ENCODE measurements at regions not wholly inside any gene's neighbourhood (a gene's known extent, or its start where the extent isn't known, plus 50 kb on each side); places are given as distances from the start of the nearest gene placed in this dataset.

GRCh38 chr9:108441726-108442125 is 414.1 kb downstream of the ACTL7B start:
- Histone ChIP-seq H3K27me3 (ENCODE audit: insufficient read depth in 3 of 3, low read length in 2 of 3) (no peaks in the 10 kb centered on the region), H3K27ac (no peak overlapping the region), H3K9me3 (no peaks in the 10 kb centered on the region), H3K36me3 (ENCODE audit: insufficient read depth in 1 of 2, low read depth in 1 of 2) (no peaks in the 10 kb centered on the region), H3K4me1 (no peaks in the 10 kb centered on the region), H3K4me3 (no peak overlapping the region)
- DNase-seq (no peak), ATAC-seq (no peak)
- intact Hi-C loops (cut with DNase I) = no loop called here
- no peak for TF ChIP-seq CTCF (IDR thresholded peaks at IDR 0.05)

GRCh38 chr9:108441251-108441650 is 414.5 kb downstream of the ACTL7B start:
- DNase-seq (no peak), ATAC-seq (no peak)
- Histone ChIP-seq H3K4me3 (no peak overlapping the region), H3K36me3 (ENCODE audit: insufficient read depth in 1 of 2, low read depth in 1 of 2) (no peaks in the 10 kb centered on the region), H3K27me3 (ENCODE audit: insufficient read depth in 3 of 3, low read length in 2 of 3) (no peaks in the 10 kb centered on the region), H3K4me1 (no peaks in the 10 kb centered on the region), H3K27ac (no peak overlapping the region), H3K9me3 (no peaks in the 10 kb centered on the region)
- 58 to 69% (median 65%) methylated on average over 3 of the region's 3 CpGs for WGBS, 3 donors
- TF ChIP-seq CTCF (IDR thresholded peaks at IDR 0.05) = no peak
- intact Hi-C loops (cut with DNase I) = no loop called here

GRCh38 chr9:108439947-108440346 is 415.8 kb downstream of the ACTL7B start:
- Histone ChIP-seq H3K4me3 (no peak overlapping the region), H3K36me3 (ENCODE audit: insufficient read depth in 1 of 2, low read depth in 1 of 2) (no peaks in the 10 kb centered on the region), H3K27ac (no peak overlapping the region), H3K27me3 (ENCODE audit: insufficient read depth in 3 of 3, low read length in 2 of 3) (no peaks in the 10 kb centered on the region), H3K9me3 (no peaks in the 10 kb centered on the region), H3K4me1 (no peaks in the 10 kb centered on the region)
- ATAC-seq (no peak), DNase-seq (no peak)
- no peak for TF ChIP-seq CTCF (IDR thresholded peaks at IDR 0.05)
- 80 to 92% (median 83%) methylated on average over 3 of the region's 3 CpGs for WGBS, 3 donors
- intact Hi-C loops (cut with DNase I) = no loop called here

GRCh38 chr9:108437656-108438055 is 418.1 kb downstream of the ACTL7B start:
- intact Hi-C loops (cut with DNase I) = no loop called here
- DNase-seq (no peak), ATAC-seq (no peak)
- H3K27me3 ChIP-seq (ENCODE audit: insufficient read depth in 3 of 3, low read length in 2 of 3) = no peaks in the 10 kb centered on the region
- H3K36me3 ChIP-seq (ENCODE audit: insufficient read depth in 1 of 2, low read depth in 1 of 2) = no peaks in the 10 kb centered on the region
- H3K4me1 ChIP-seq = no peaks in the 10 kb centered on the region
- WGBS, 3 donors = 87 to 94% (median 89%) methylated on average over 1 of the region's 1 CpG
- H3K4me3 ChIP-seq = no peak overlapping the region
- no peak overlapping the region for H3K27ac ChIP-seq
- no peak for TF ChIP-seq CTCF (IDR thresholded peaks at IDR 0.05)
- H3K9me3 ChIP-seq = no peaks in the 10 kb centered on the region

- DNase-seq (no peak), ATAC-seq (no peak)
- Histone ChIP-seq H3K4me3 (no peak overlapping the region), H3K4me1 (no peaks in the 10 kb centered on the region), H3K27me3 (ENCODE audit: insufficient read depth in 3 of 3, low read length in 2 of 3) (no peaks in the 10 kb centered on the region), H3K27ac (no peak overlapping the region), H3K9me3 (peaks cover 4% of the 10 kb centered on the region), H3K36me3 (ENCODE audit: insufficient read depth in 1 of 2, low read depth in 1 of 2) (no peaks in the 10 kb centered on the region)
- no peak for TF ChIP-seq CTCF (IDR thresholded peaks at IDR 0.05)
- intact Hi-C loops (cut with DNase I) = no loop called here
- 91 to 96% (median 91%) methylated on average over 4 of the region's 4 CpGs for WGBS, 3 donors
Observed at GRCh38 chr9:108436448-108436847, 419.3 kb downstream of the ACTL7B start.
